KOPT-K1 (cell line): ENCODE measurements at regions not wholly inside any gene's neighbourhood (a gene's known extent, or its start where the extent isn't known, plus 50 kb on each side); places are given as distances from the start of the nearest gene placed in this dataset.
"Not testable (repeated sequence)": the region's sequence is repeated elsewhere in the genome, so short reads cannot be mapped to it uniquely, and the experiment has no call there.

Experiments used
- H3K27ac ChIP-seq: fragments of 200-600 bp; sonication (generic); 2 replicates; pipeline ENCODE4 v1.5.1; 2016; ENCODE audit warnings: antibody characterized with exemption, mild to moderate bottlenecking, low read depth, low read length; ENCODE audit not compliant: poor library complexity, severe bottlenecking
- H3K36me3 ChIP-seq: fragments of 200-600 bp; sonication (generic); 2 replicates; pipeline ENCODE4 v1.5.1; 2017; ENCODE audit warnings: antibody characterized with exemption, mild to moderate bottlenecking, low read length, moderate library complexity; ENCODE audit not compliant: insufficient read depth
- H3K9me3 ChIP-seq: fragments of 200-600 bp; sonication (generic); 2 replicates; pipeline ENCODE4 v1.5.1; 2017; ENCODE audit warnings: antibody characterized with exemption, low read length, mild to moderate bottlenecking; ENCODE audit not compliant: insufficient read depth, poor library complexity, severe bottlenecking

- H3K9me3 ChIP-seq, result no peaks in the 10 kb centered on the region
- no peak overlapping the region for H3K27ac ChIP-seq
- H3K36me3 ChIP-seq, result no peaks in the 10 kb centered on the region
Observed at GRCh38 chrX:122087341-122087740, 1039.9 kb downstream of the GLUD2 start.

GRCh38 chrX:122091571-122091970 is 1044.2 kb downstream of the GLUD2 start:
- Histone ChIP-seq H3K36me3 (no peaks in the 10 kb centered on the region), H3K27ac (no peak overlapping the region), H3K9me3 (no peaks in the 10 kb centered on the region)

GRCh38 chrX:122092360-122092759 is 1045.0 kb downstream of the GLUD2 start:
- H3K27ac ChIP-seq, result no peak overlapping the region
- no peaks in the 10 kb centered on the region for H3K9me3 ChIP-seq
- no peaks in the 10 kb centered on the region for H3K36me3 ChIP-seq

- Histone ChIP-seq H3K36me3 (no peaks in the 10 kb centered on the region), H3K9me3 (no peaks in the 10 kb centered on the region), H3K27ac (no peak overlapping the region)
Observed at GRCh38 chrX:122092978-122093377, 1045.6 kb downstream of the GLUD2 start.

GRCh38 chrX:122094611-122095010 is 1047.2 kb downstream of the GLUD2 start:
- Histone ChIP-seq H3K27ac (no peak overlapping the region), H3K9me3 (no peaks in the 10 kb centered on the region), H3K36me3 (no peaks in the 10 kb centered on the region)

- H3K27ac ChIP-seq, result no peak overlapping the region
- no peaks in the 10 kb centered on the region for H3K9me3 ChIP-seq
- H3K36me3 ChIP-seq, result no peaks in the 10 kb centered on the region
Observed at GRCh38 chrX:122113376-122113775, 1066.0 kb downstream of the GLUD2 start.

- no peaks in the 10 kb centered on the region for H3K36me3 ChIP-seq
- no peaks in the 10 kb centered on the region for H3K9me3 ChIP-seq
- no peak overlapping the region for H3K27ac ChIP-seq
Observed at GRCh38 chrX:122113896-122114295, 1066.5 kb downstream of the GLUD2 start.

- Histone ChIP-seq H3K27ac (no peak overlapping the region), H3K9me3 (no peaks in the 10 kb centered on the region), H3K36me3 (no peaks in the 10 kb centered on the region)
Observed at GRCh38 chrX:122115604-122116003, 1068.2 kb downstream of the GLUD2 start.

GRCh38 chrX:122119361-122119760 is 1064.7 kb upstream of the GRIA3 start:
- Histone ChIP-seq H3K27ac (no peak overlapping the region), H3K9me3 (no peaks in the 10 kb centered on the region), H3K36me3 (no peaks in the 10 kb centered on the region)

GRCh38 chrX:122122274-122122673 is 1061.8 kb upstream of the GRIA3 start:
- no peak overlapping the region for H3K27ac ChIP-seq
- H3K36me3 ChIP-seq, result no peaks in the 10 kb centered on the region
- H3K9me3 ChIP-seq, result no peaks in the 10 kb centered on the region

- no peaks in the 10 kb centered on the region for H3K9me3 ChIP-seq
- no peak overlapping the region for H3K27ac ChIP-seq
- no peaks in the 10 kb centered on the region for H3K36me3 ChIP-seq
Observed at GRCh38 chrX:122133478-122133877, 1050.6 kb upstream of the GRIA3 start.

- Histone ChIP-seq H3K36me3 (no peaks in the 10 kb centered on the region), H3K9me3 (no peaks in the 10 kb centered on the region), H3K27ac (no peak overlapping the region)
Observed at GRCh38 chrX:122134291-122134690, 1049.8 kb upstream of the GRIA3 start.

GRCh38 chrX:122135070-122135469 is 1049.0 kb upstream of the GRIA3 start:
- no peaks in the 10 kb centered on the region for H3K36me3 ChIP-seq
- no peaks in the 10 kb centered on the region for H3K9me3 ChIP-seq
- no peak overlapping the region for H3K27ac ChIP-seq

GRCh38 chrX:122140219-122140618 is 1043.9 kb upstream of the GRIA3 start:
- H3K9me3 ChIP-seq, H3K27ac ChIP-seq, H3K36me3 ChIP-seq: not testable (repeated sequence)

- Histone ChIP-seq H3K27ac (no peak overlapping the region), H3K36me3 (no peaks in the 10 kb centered on the region), H3K9me3 (no peaks in the 10 kb centered on the region)
Observed at GRCh38 chrX:122154019-122154418, 1030.1 kb upstream of the GRIA3 start.

GRCh38 chrX:122168241-122168640 is 1015.8 kb upstream of the GRIA3 start:
- Histone ChIP-seq H3K36me3 (no peaks in the 10 kb centered on the region), H3K9me3 (no peaks in the 10 kb centered on the region), H3K27ac (no peak overlapping the region)

GRCh38 chrX:122184791-122185190 is 999.3 kb upstream of the GRIA3 start:
- H3K27ac ChIP-seq, result no peak overlapping the region
- no peaks in the 10 kb centered on the region for H3K9me3 ChIP-seq
- no peaks in the 10 kb centered on the region for H3K36me3 ChIP-seq
